HEK293T (cell line): ENCODE measurements at regions not wholly inside any gene's neighbourhood (a gene's known extent, or its start where the extent isn't known, plus 50 kb on each side); places are given as distances from the start of the nearest gene placed in this dataset.

Experiments
- CTCF ChIA-PET: fragments of 350-600 bp; formaldehyde crosslinking; extraction: SDS; loops from one replicate; lab custom pipeline; 2021; ENCODE audit warnings: antibody characterized with exemption, inconsistent platforms; lab: Yijun Ruan, JAX
- POLR2A ChIA-PET: fragments of 350-600 bp; formaldehyde crosslinking; extraction: SDS; loops from one replicate; lab custom pipeline; 2020; ENCODE audit warnings: antibody characterized with exemption, inconsistent platforms; lab: Yijun Ruan, JAX
- DNase-seq: peaks from one replicate; pipeline ENCODE4 v3.0.0; 2012; ENCODE audit warnings: mixed read lengths; ENCODE audit errors: extremely low spot score
- ARNT ChIP-seq: fragments of 450-650 bp; IDR thresholded peaks from 2 replicates; pipeline ENCODE4 v1.6.1; 2017; ENCODE audit warnings: mild to moderate bottlenecking
- BHLHE40 ChIP-seq: fragments of 450-650 bp; IDR thresholded peaks from 2 replicates; pipeline ENCODE4 v1.6.1; 2016; ENCODE audit warnings: mild to moderate bottlenecking, moderate library complexity, borderline replicate concordance
- CTBP1 ChIP-seq: fragments of 450-650 bp; IDR thresholded peaks from 2 replicates; pipeline ENCODE4 v1.6.1; 2016; ENCODE audit warnings: borderline replicate concordance
- ELF4 ChIP-seq: fragments of 450-650 bp; IDR thresholded peaks from 2 replicates; pipeline ENCODE4 v1.6.1; 2017; ENCODE audit warnings: antibody characterized with exemption
- FOXA1 ChIP-seq: fragments of 450-650 bp; IDR thresholded peaks from 2 replicates; pipeline ENCODE4 v1.6.1; 2016; ENCODE audit warnings: mild to moderate bottlenecking
- FOXK2 ChIP-seq: fragments of 450-650 bp; IDR thresholded peaks from 2 replicates; pipeline ENCODE4 v1.6.1; 2016; ENCODE audit warnings: mild to moderate bottlenecking
- FOXM1 ChIP-seq: fragments of 450-650 bp; IDR thresholded peaks from 2 replicates; pipeline ENCODE4 v1.6.1; 2017; ENCODE audit warnings: mild to moderate bottlenecking, borderline replicate concordance
- HDGF ChIP-seq: fragments of 450-650 bp; IDR thresholded peaks from 2 replicates; pipeline ENCODE4 v1.6.1; 2017; ENCODE audit warnings: antibody characterized with exemption, borderline replicate concordance
- L3MBTL2 ChIP-seq: fragments of 450-650 bp; conservative IDR thresholded peaks from 2 replicates; pipeline ENCODE4 v1.6.1; 2016; ENCODE audit warnings: mild to moderate bottlenecking
- LEF1 ChIP-seq: fragments of 450-650 bp; IDR thresholded peaks from 2 replicates; pipeline ENCODE4 v1.6.1; 2017; ENCODE audit warnings: mild to moderate bottlenecking, borderline replicate concordance
- NFRKB ChIP-seq: fragments of 450-650 bp; IDR thresholded peaks from 2 replicates; pipeline ENCODE4 v1.6.1; 2016; ENCODE audit warnings: mild to moderate bottlenecking, moderate library complexity
- PKNOX1 ChIP-seq: fragments of 450-650 bp; IDR thresholded peaks from 2 replicates; pipeline ENCODE4 v1.6.1; 2016
- SP1 ChIP-seq: fragments of 450-650 bp; IDR thresholded peaks from 2 replicates; pipeline ENCODE4 v1.6.1; 2017
- SUZ12 ChIP-seq: fragments of 450-650 bp; IDR thresholded peaks from 2 replicates; pipeline ENCODE4 v1.6.1; 2016; ENCODE audit warnings: mild to moderate bottlenecking
- TARDBP ChIP-seq: fragments of 450-650 bp; IDR thresholded peaks from 2 replicates; pipeline ENCODE4 v1.6.1; 2016
- ZNF384 ChIP-seq: fragments of 450-650 bp; IDR thresholded peaks from 2 replicates; pipeline ENCODE4 v1.6.1; 2016

- TF ChIP-seq HDGF, result no peak
- TF ChIP-seq SP1, result no peak
- no peak for TF ChIP-seq ARNT
- no peak for TF ChIP-seq FOXA1
- TF ChIP-seq ELF4, result no peak
- TF ChIP-seq ZNF384, result no peak
- no peak for TF ChIP-seq CTBP1
- no peak for TF ChIP-seq FOXM1
- no peak for TF ChIP-seq BHLHE40
- TF ChIP-seq FOXK2, result no peak
- no peak for TF ChIP-seq LEF1
- no peak for TF ChIP-seq L3MBTL2
- TF ChIP-seq NFRKB, result no peak
- no peak for TF ChIP-seq SUZ12
- TF ChIP-seq TARDBP, result no peak
- no peak for TF ChIP-seq PKNOX1
- ChIA-PET POLR2A (no interaction called here), CTCF (interaction anchor here (0.6 kb wide), 1 partner anchor 17 kb away, joined by 3 read pairs; no protein-coding TSS in a partner anchor)
- no peak for DNase-seq
These were observed 153.5 kb upstream of the LYZL1 start for GRCh38 chr10:29135337-29135736.

GRCh38 chr10:29136411-29136810 lies 152.5 kb upstream of the LYZL1 start:
- TF ChIP-seq ELF4 (no peak), FOXM1 (no peak), FOXA1 (no peak), HDGF (no peak), BHLHE40 (no peak), CTBP1 (no peak), L3MBTL2 (no peak), SP1 (no peak), ARNT (no peak), ZNF384 (no peak), SUZ12 (no peak), LEF1 (no peak)
- DNase-seq, result no peak
- ChIA-PET CTCF (no interaction called here), POLR2A (no interaction called here)

- CTCF ChIA-PET, result no interaction called here
- TF ChIP-seq FOXA1 (no peak), BHLHE40 (no peak), FOXK2 (no peak), SUZ12 (no peak), LEF1 (no peak), CTBP1 (no peak), ARNT (no peak), FOXM1 (no peak), NFRKB (no peak), ELF4 (no peak), HDGF (no peak), TARDBP (no peak), SP1 (no peak), L3MBTL2 (no peak), PKNOX1 (no peak)
- POLR2A ChIA-PET, result no interaction called here
These were observed 148.7 kb upstream of the LYZL1 start for GRCh38 chr10:29140151-29140550.

GRCh38 chr10:29140991-29141390 lies 147.9 kb upstream of the LYZL1 start:
- DNase-seq, result no peak
- TF ChIP-seq ARNT, result no peak
- no peak for TF ChIP-seq FOXA1
- no peak for TF ChIP-seq ELF4
- no peak for TF ChIP-seq TARDBP
- no peak for TF ChIP-seq HDGF
- TF ChIP-seq LEF1, result no peak
- TF ChIP-seq FOXK2, result no peak
- TF ChIP-seq SP1, result no peak
- no peak for TF ChIP-seq ZNF384
- TF ChIP-seq CTBP1, result no peak
- no peak for TF ChIP-seq BHLHE40
- no peak for TF ChIP-seq SUZ12
- TF ChIP-seq PKNOX1, result no peak
- no peak for TF ChIP-seq FOXM1
- no peak for TF ChIP-seq L3MBTL2
- no peak for TF ChIP-seq NFRKB

More at GRCh38 chr10:29140151-29140550, 148.7 kb upstream of the LYZL1 start:
- DNase-seq, result no peak

GRCh38 chr10:29141761-29142160 lies 147.1 kb upstream of the LYZL1 start:
- ChIA-PET POLR2A (no interaction called here), CTCF (interaction anchor here (1.3 kb wide), 1 partner anchor 9 kb away, joined by 3 read pairs; no protein-coding TSS in a partner anchor)
- no peak for DNase-seq
- no peak for TF ChIP-seq CTBP1
- TF ChIP-seq ARNT, result no peak
- TF ChIP-seq SUZ12, result no peak
- TF ChIP-seq BHLHE40, result no peak
- TF ChIP-seq LEF1, result no peak
- no peak for TF ChIP-seq SP1
- no peak for TF ChIP-seq PKNOX1

More at GRCh38 chr10:29140991-29141390, 147.9 kb upstream of the LYZL1 start:
- ChIA-PET POLR2A (no interaction called here), CTCF (interaction anchor here (1.3 kb wide), 1 partner anchor 8 kb away, joined by 3 read pairs; no protein-coding TSS in a partner anchor)
